Fibroblast of mammary gland (primary cell): ENCODE measurements at regions not wholly inside any gene's neighbourhood (a gene's known extent, or its start where the extent isn't known, plus 50 kb on each side); places are given as distances from the start of the nearest gene placed in this dataset.

Source experiments
- DNase-seq: peaks from one replicate; pipeline ENCODE4 v3.0.0-alpha.2; 2010; ENCODE audit warnings: low read depth
- H3K4me3 ChIP-seq: 2 replicates; pipeline ENCODE4 v1.5.1; 2011; ENCODE audit warnings: low read depth, mild to moderate bottlenecking, low read length, moderate library complexity; ENCODE audit not compliant: control insufficient read depth
- CTCF ChIP-seq: conservative IDR thresholded peaks from 2 replicates; pipeline ENCODE4 v1.5.1; 2011; ENCODE audit warnings: low read depth, low read length, inconsistent platforms; ENCODE audit not compliant: control insufficient read depth, insufficient read depth

GRCh38 chr6:166021429-166021828, 146.2 kb downstream of the TBXT start:
- no peak for DNase-seq
- no peak overlapping the region for H3K4me3 ChIP-seq
- no peak for TF ChIP-seq CTCF

GRCh38 chr6:166019214-166019613, 148.4 kb downstream of the TBXT start:
- DNase-seq, result no peak
- no peak overlapping the region for H3K4me3 ChIP-seq
- TF ChIP-seq CTCF, result no peak

- DNase-seq, result no peak
- H3K4me3 ChIP-seq, result no peak overlapping the region
- no peak for TF ChIP-seq CTCF
These were observed 150.5 kb downstream of the TBXT start for GRCh38 chr6:166017032-166017635.

- no peak for DNase-seq
- H3K4me3 ChIP-seq, result no peak overlapping the region
- TF ChIP-seq CTCF, result no peak
These were observed 152.7 kb downstream of the TBXT start for GRCh38 chr6:166014966-166015365.

- no peak for DNase-seq
- no peak overlapping the region for H3K4me3 ChIP-seq
- TF ChIP-seq CTCF, result no peak
These were observed 157.3 kb downstream of the TBXT start for GRCh38 chr6:166010136-166010960.

GRCh38 chr6:166009385-166010031, 158.1 kb downstream of the TBXT start:
- TF ChIP-seq CTCF, result no peak
- DNase-seq, result no peak
- no peak overlapping the region for H3K4me3 ChIP-seq
